HCT116 (cell line): ENCODE measurements at regions not wholly inside any gene's neighbourhood (a gene's known extent, or its start where the extent isn't known, plus 50 kb on each side); places are given as distances from the start of the nearest gene placed in this dataset.

Experiments used
- EGR1 ChIP-seq: IDR thresholded peaks from 2 replicates; pipeline ENCODE4 v1.6.1; 2012; ENCODE audit warnings: low read depth
- EZH2 ChIP-seq: fragments of 200-600 bp; sonication (generic); IDR thresholded peaks from 2 replicates; pipeline ENCODE4 v1.6.1; 2017; ENCODE audit warnings: antibody characterized with exemption, mixed run types
- EZH2phosphoT487 ChIP-seq: fragments of 200-600 bp; IDR thresholded peaks from 2 replicates; pipeline ENCODE4 v1.6.1; 2018; ENCODE audit warnings: antibody characterized with exemption, borderline replicate concordance
- POLR2A ChIP-seq: IDR thresholded peaks from 2 replicates; pipeline ENCODE4 v1.7.0; 2011; ENCODE audit warnings: borderline replicate concordance; ENCODE audit not compliant: insufficient read depth, insufficient read length; ENCODE audit errors: extremely low read depth
- SP1 ChIP-seq: IDR thresholded peaks from 2 replicates; pipeline ENCODE4 v1.6.1; 2012; ENCODE audit warnings: low read depth
- TCF7L2 ChIP-seq: IDR thresholded peaks from 2 replicates; pipeline ENCODE4 v1.7.0; 2011; ENCODE audit warnings: borderline replicate concordance, inconsistent platforms; ENCODE audit not compliant: insufficient read depth, insufficient read length; ENCODE audit errors: extremely low read depth
- YY1 ChIP-seq: IDR thresholded peaks from 2 replicates; pipeline ENCODE4 v1.6.1; 2011; ENCODE audit warnings: low read length, low read depth, moderate library complexity, mild to moderate bottlenecking; ENCODE audit not compliant: insufficient replicate concordance; ENCODE audit errors: extremely low read depth
- TF ChIP-seq, protein P1 (sequence below), 3 experiments: fragments of 200-600 bp in 1 of 3; sonication (generic) in 1 of 3; IDR thresholded peaks in 2 of 3; conservative IDR thresholded peaks in 1 of 3; 2 replicates each; pipeline ENCODE4 v1.5.1; 2012 to 2017; ENCODE audit warnings: low read depth in 2 of 3, low read length in 2 of 3, antibody characterized with exemption in 1 of 3, borderline replicate concordance in 1 of 3, control low read depth in 1 of 3, mild to moderate bottlenecking in 1 of 3, mixed read lengths in 1 of 3, mixed run types in 1 of 3, moderate library complexity in 1 of 3; ENCODE audit not compliant: insufficient read depth in 1 of 3

DNA sequence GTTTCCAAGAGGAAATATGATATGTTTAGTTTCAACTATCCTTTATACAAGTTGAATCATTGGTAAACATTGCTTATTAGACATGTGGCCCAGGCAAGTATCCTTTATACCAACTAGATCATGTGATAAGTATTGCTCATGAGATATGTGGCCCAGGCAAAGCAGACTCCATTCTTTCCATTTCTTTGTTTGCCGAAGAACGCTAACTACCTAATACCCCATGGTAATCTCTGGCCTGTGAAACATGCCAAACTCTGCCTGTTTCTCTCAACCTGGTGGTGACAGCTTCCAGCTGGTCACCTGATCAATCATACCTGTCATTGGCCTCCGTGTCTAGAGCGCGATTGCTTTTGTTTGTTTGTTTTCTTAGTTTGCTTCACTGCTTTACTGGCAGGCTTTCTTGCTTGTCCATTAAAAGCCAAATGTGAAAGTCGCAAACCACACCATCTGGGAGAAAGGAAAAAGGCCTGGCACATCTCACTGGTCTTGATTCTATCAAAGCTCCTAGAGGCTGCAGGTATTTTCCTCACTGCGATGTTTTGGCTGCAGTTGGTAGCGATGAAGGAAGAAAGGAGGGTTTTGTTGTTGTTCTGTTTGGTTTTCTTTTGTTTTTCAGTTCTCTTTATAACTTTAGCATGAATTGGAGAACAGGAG, 686.2 kb downstream of the KCNJ2 start:
- TF ChIP-seq POLR2A: no peak
- no peak for TF ChIP-seq YY1
- TF ChIP-seq, protein P1, sequence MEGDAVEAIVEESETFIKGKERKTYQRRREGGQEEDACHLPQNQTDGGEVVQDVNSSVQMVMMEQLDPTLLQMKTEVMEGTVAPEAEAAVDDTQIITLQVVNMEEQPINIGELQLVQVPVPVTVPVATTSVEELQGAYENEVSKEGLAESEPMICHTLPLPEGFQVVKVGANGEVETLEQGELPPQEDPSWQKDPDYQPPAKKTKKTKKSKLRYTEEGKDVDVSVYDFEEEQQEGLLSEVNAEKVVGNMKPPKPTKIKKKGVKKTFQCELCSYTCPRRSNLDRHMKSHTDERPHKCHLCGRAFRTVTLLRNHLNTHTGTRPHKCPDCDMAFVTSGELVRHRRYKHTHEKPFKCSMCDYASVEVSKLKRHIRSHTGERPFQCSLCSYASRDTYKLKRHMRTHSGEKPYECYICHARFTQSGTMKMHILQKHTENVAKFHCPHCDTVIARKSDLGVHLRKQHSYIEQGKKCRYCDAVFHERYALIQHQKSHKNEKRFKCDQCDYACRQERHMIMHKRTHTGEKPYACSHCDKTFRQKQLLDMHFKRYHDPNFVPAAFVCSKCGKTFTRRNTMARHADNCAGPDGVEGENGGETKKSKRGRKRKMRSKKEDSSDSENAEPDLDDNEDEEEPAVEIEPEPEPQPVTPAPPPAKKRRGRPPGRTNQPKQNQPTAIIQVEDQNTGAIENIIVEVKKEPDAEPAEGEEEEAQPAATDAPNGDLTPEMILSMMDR (IDR thresholded peaks at IDR 0.05 in 2 of 3, conservative IDR thresholded peaks at IDR 0.05 in 1 of 3; ENCODE audit: borderline replicate concordance in 1 of 3, insufficient read depth in 1 of 3, low read depth in 2 of 3, low read length in 2 of 3): no peak
- TF ChIP-seq EZH2: no peak
- no peak for TF ChIP-seq SP1
- no peak for TF ChIP-seq EZH2phosphoT487
- no peak for TF ChIP-seq EGR1
- no peak for TF ChIP-seq TCF7L2
